Ureter (tissue), 1 donor: ENCODE measurements at regions not wholly inside any gene's neighbourhood (a gene's known extent, or its start where the extent isn't known, plus 50 kb on each side); places are given as distances from the start of the nearest gene placed in this dataset.

Experiments used
- DNase-seq: peaks from one replicate; pipeline ENCODE4 v3.0.0-alpha.2; 2020; ENCODE audit warnings: low spot score
- donor health status: DM: yes; HTN: yes; CAD: no.

GRCh38 chr2:12587729-12588522, 128.8 kb upstream of the TRIB2 start:
- no peak for DNase-seq

- no peak for DNase-seq
Observed at GRCh38 chr2:12588986-12589385, 127.8 kb upstream of the TRIB2 start.

GRCh38 chr2:12589802-12590320, 126.9 kb upstream of the TRIB2 start:
- no peak for DNase-seq

- DNase-seq = no peak
Observed at GRCh38 chr2:12592296-12592695, 124.4 kb upstream of the TRIB2 start.

- no peak for DNase-seq
Observed at GRCh38 chr2:12594590-12594989, 122.1 kb upstream of the TRIB2 start.

- no peak for DNase-seq
Observed at GRCh38 chr2:12596771-12597170, 120.0 kb upstream of the TRIB2 start.

GRCh38 chr2:12597610-12598009, 119.1 kb upstream of the TRIB2 start:
- DNase-seq = no peak

- DNase-seq = no peak
Observed at GRCh38 chr2:12602661-12603060, 114.1 kb upstream of the TRIB2 start.

GRCh38 chr2:12603781-12604295, 112.9 kb upstream of the TRIB2 start:
- DNase-seq = no peak

- DNase-seq = no peak
Observed at GRCh38 chr2:12604341-12604740, 112.4 kb upstream of the TRIB2 start.

- no peak for DNase-seq
Observed at GRCh38 chr2:12605366-12605765, 111.4 kb upstream of the TRIB2 start.

GRCh38 chr2:12605936-12606335, 110.8 kb upstream of the TRIB2 start:
- no peak for DNase-seq

GRCh38 chr2:12606472-12607000, 110.2 kb upstream of the TRIB2 start:
- DNase-seq = no peak

GRCh38 chr2:12607971-12608370, 108.8 kb upstream of the TRIB2 start:
- no peak for DNase-seq

GRCh38 chr2:12610314-12610713, 106.4 kb upstream of the TRIB2 start:
- no peak for DNase-seq

- DNase-seq = no peak
Observed at GRCh38 chr2:12612168-12612567, 104.6 kb upstream of the TRIB2 start.

- DNase-seq = no peak
Observed at GRCh38 chr2:12612671-12613070, 104.1 kb upstream of the TRIB2 start.

- DNase-seq = no peak
Observed at GRCh38 chr2:12613137-12613835, 103.5 kb upstream of the TRIB2 start.

- DNase-seq = no peak
Observed at GRCh38 chr2:12615509-12615908, 101.2 kb upstream of the TRIB2 start.

- no peak for DNase-seq
Observed at GRCh38 chr2:12616456-12617156, 100.1 kb upstream of the TRIB2 start.

GRCh38 chr2:12617366-12617765, 99.4 kb upstream of the TRIB2 start:
- no peak for DNase-seq

GRCh38 chr2:12617853-12618252, 98.9 kb upstream of the TRIB2 start:
- no peak for DNase-seq
